GM19035 (cell line): ENCODE measurements at regions not wholly inside any gene's neighbourhood (a gene's known extent, or its start where the extent isn't known, plus 50 kb on each side); places are given as distances from the start of the nearest gene placed in this dataset.
"Not testable (repeated sequence)": the region's sequence is repeated elsewhere in the genome, so short reads cannot be mapped to it uniquely, and the experiment has no call there.

Source experiments
- ATAC-seq: cut with Tn5 transposase; IDR thresholded peaks from one replicate; pipeline ENCODE4 v1.9.1; 2021; ENCODE audit not compliant: unreplicated experiment

- not testable (repeated sequence) for ATAC-seq
These were observed 73.5 kb downstream of the NPIPA8 start for GRCh38 chr16:18263046-18263445.

GRCh38 chr16:18261848-18262247 is 74.7 kb downstream of the NPIPA8 start:
- ATAC-seq: not testable (repeated sequence)

GRCh38 chr16:18259496-18260176 is 76.9 kb downstream of the NPIPA8 start:
- not testable (repeated sequence) for ATAC-seq

- not testable (repeated sequence) for ATAC-seq
These were observed 83.6 kb downstream of the NPIPA8 start for GRCh38 chr16:18252943-18253342.

- ATAC-seq: not testable (repeated sequence)
These were observed 106.0 kb downstream of the NPIPA8 start for GRCh38 chr16:18230505-18230904.

GRCh38 chr16:18222054-18223009 is 114.2 kb downstream of the NPIPA8 start:
- ATAC-seq: not testable (repeated sequence)

- ATAC-seq: not testable (repeated sequence)
These were observed 118.8 kb downstream of the NPIPA8 start for GRCh38 chr16:18217741-18218140.

GRCh38 chr16:18216814-18217213 is 119.7 kb downstream of the NPIPA8 start:
- ATAC-seq: not testable (repeated sequence)

- not testable (repeated sequence) for ATAC-seq
These were observed 122.7 kb downstream of the NPIPA8 start for GRCh38 chr16:18213810-18214209.

- not testable (repeated sequence) for ATAC-seq
These were observed 125.0 kb downstream of the NPIPA8 start for GRCh38 chr16:18211505-18211904.

GRCh38 chr16:18204786-18205185 is 131.8 kb downstream of the NPIPA8 start:
- ATAC-seq: not testable (repeated sequence)

- not testable (repeated sequence) for ATAC-seq
These were observed 132.2 kb downstream of the NPIPA8 start for GRCh38 chr16:18204309-18204708.

- ATAC-seq: not testable (repeated sequence)
These were observed 135.0 kb downstream of the NPIPA8 start for GRCh38 chr16:18201511-18201910.

- not testable (repeated sequence) for ATAC-seq
These were observed 144.1 kb downstream of the NPIPA8 start for GRCh38 chr16:18192389-18192788.

- ATAC-seq: not testable (repeated sequence)
These were observed 146.4 kb downstream of the NPIPA8 start for GRCh38 chr16:18190179-18190578.

GRCh38 chr16:18184755-18185154 is 151.8 kb downstream of the NPIPA8 start:
- ATAC-seq: not testable (repeated sequence)

- not testable (repeated sequence) for ATAC-seq
These were observed 155.5 kb downstream of the NPIPA8 start for GRCh38 chr16:18181028-18181427.

GRCh38 chr16:18173945-18174497 is 162.5 kb downstream of the NPIPA8 start:
- ATAC-seq: not testable (repeated sequence)

GRCh38 chr16:18162293-18162692 is 174.2 kb downstream of the NPIPA8 start:
- not testable (repeated sequence) for ATAC-seq

- not testable (repeated sequence) for ATAC-seq
These were observed 175.3 kb downstream of the NPIPA8 start for GRCh38 chr16:18161224-18161623.

GRCh38 chr16:18159185-18159584 is 177.4 kb downstream of the NPIPA8 start:
- not testable (repeated sequence) for ATAC-seq
